ENCODE measurements at regions not wholly inside any gene's neighbourhood (a gene's known extent, or its start where the extent isn't known, plus 50 kb on each side); places are given as distances from the start of the nearest gene placed in this dataset.

GRCh38 chr16:80903616-80904015 is 99.2 kb upstream of the CDYL2 start:
- Histone ChIP-seq H3K4me2 (ENCODE audit: extremely low read depth, insufficient read depth, low read length) (no peak overlapping the region), H3K79me2 (ENCODE audit: control insufficient read depth, insufficient read depth, low read length) (no peaks in the 10 kb centered on the region), H3K27ac (ENCODE audit: insufficient read depth, low read length) (no peak overlapping the region), H3K4me3 (replicated peaks in 1 of 4; ENCODE audit: control extremely low read depth in 1 of 4, insufficient read depth in 1 of 4, low read depth in 3 of 4, low read length in 4 of 4) (no peak overlapping the region), H3K36me3 (ENCODE audit: control insufficient read depth, insufficient read depth, low read length) (no peaks in the 10 kb centered on the region), H4K20me1 (ENCODE audit: control insufficient read depth, extremely low read depth, insufficient read depth, low read length) (no peaks in the 10 kb centered on the region), H3K9me3 (ENCODE audit: control insufficient read depth, insufficient read depth, low read depth, low read length) (no peaks in the 10 kb centered on the region), H3K4me1 (ENCODE audit: control insufficient read depth, extremely low read depth, insufficient read depth, low read length) (peaks cover 9% of the 10 kb centered on the region), H3K27me3 (ENCODE audit: control insufficient read depth, insufficient read depth, low read length) (no peaks in the 10 kb centered on the region), H3K9ac (ENCODE audit: insufficient read depth, low read length) (no peak overlapping the region), H2AFZ (ENCODE audit: low read length) (no peak overlapping the region)
- TF ChIP-seq, protein P1, sequence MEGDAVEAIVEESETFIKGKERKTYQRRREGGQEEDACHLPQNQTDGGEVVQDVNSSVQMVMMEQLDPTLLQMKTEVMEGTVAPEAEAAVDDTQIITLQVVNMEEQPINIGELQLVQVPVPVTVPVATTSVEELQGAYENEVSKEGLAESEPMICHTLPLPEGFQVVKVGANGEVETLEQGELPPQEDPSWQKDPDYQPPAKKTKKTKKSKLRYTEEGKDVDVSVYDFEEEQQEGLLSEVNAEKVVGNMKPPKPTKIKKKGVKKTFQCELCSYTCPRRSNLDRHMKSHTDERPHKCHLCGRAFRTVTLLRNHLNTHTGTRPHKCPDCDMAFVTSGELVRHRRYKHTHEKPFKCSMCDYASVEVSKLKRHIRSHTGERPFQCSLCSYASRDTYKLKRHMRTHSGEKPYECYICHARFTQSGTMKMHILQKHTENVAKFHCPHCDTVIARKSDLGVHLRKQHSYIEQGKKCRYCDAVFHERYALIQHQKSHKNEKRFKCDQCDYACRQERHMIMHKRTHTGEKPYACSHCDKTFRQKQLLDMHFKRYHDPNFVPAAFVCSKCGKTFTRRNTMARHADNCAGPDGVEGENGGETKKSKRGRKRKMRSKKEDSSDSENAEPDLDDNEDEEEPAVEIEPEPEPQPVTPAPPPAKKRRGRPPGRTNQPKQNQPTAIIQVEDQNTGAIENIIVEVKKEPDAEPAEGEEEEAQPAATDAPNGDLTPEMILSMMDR (conservative IDR thresholded peaks at IDR 0.05 in 1 of 2, IDR thresholded peaks at IDR 0.05 in 1 of 2; ENCODE audit: low read depth in 1 of 2, low read length in 2 of 2): no peak
- TF ChIP-seq EZH2 (IDR thresholded peaks at IDR 0.05; ENCODE audit: low read length, missing control alignments): no peak
- no peak for DNase-seq (ENCODE audit: low read depth in 2 of 2)

DNA sequence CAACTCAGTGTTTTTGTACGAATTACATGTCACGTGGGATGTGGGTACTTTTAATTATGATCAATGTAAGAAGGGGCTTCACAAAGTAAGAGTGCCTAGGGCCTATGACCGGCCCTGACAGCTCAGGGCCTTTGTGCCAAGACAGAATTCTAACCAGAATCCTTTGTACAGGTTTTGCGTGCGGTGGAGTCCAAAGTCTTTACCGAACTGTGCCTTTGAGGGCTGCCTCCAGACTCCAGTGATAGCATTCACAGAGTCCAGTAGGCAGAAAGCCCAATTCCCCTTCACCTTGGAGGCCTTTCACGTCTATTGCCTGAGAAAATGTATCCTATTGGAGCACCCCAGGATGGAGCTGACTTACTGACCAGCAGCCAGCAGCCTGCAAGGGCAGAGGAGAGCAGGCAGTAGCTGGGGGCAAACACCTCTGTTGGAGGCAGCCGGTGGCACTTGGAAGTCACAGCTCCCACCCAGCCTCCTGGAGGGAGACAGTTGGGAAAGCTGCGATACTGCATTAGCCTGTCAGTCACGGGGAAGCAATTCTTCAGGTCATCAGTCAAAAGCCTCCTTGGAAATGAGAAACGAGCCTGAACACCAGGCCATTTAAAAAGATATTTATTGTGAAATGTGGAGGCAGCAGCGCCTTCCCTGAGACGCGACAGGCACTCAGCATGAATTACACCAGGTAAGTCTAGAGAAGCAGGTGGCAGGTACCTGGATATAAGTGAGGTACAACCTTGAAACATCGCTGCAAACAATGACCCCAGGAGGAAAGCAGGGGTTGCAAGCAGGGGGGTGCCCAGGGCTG is 98.1 kb upstream of the CDYL2 start:
- TF ChIP-seq, protein P1 (conservative IDR thresholded peaks at IDR 0.05 in 1 of 2, IDR thresholded peaks at IDR 0.05 in 1 of 2; ENCODE audit: low read depth in 1 of 2, low read length in 2 of 2): no peak
- TF ChIP-seq EZH2 (IDR thresholded peaks at IDR 0.05; ENCODE audit: low read length, missing control alignments): no peak
- Histone ChIP-seq H3K27ac (ENCODE audit: insufficient read depth, low read length) (no peak overlapping the region), H2AFZ (ENCODE audit: low read length) (no peak overlapping the region), H3K4me2 (ENCODE audit: extremely low read depth, insufficient read depth, low read length) (no peak overlapping the region), H3K4me3 (replicated peaks in 1 of 4; ENCODE audit: control extremely low read depth in 1 of 4, insufficient read depth in 1 of 4, low read depth in 3 of 4, low read length in 4 of 4) (no peak overlapping the region), H3K4me1 (ENCODE audit: control insufficient read depth, extremely low read depth, insufficient read depth, low read length) (peaks cover 9% of the 10 kb centered on the region), H3K9me3 (ENCODE audit: control insufficient read depth, insufficient read depth, low read depth, low read length) (no peaks in the 10 kb centered on the region), H3K36me3 (ENCODE audit: control insufficient read depth, insufficient read depth, low read length) (no peaks in the 10 kb centered on the region), H4K20me1 (ENCODE audit: control insufficient read depth, extremely low read depth, insufficient read depth, low read length) (no peaks in the 10 kb centered on the region), H3K79me2 (ENCODE audit: control insufficient read depth, insufficient read depth, low read length) (no peaks in the 10 kb centered on the region), H3K9ac (ENCODE audit: insufficient read depth, low read length) (no peak overlapping the region), H3K27me3 (ENCODE audit: control insufficient read depth, insufficient read depth, low read length) (no peaks in the 10 kb centered on the region)
- DNase-seq (ENCODE audit: low read depth in 2 of 2): no peak

DNA sequence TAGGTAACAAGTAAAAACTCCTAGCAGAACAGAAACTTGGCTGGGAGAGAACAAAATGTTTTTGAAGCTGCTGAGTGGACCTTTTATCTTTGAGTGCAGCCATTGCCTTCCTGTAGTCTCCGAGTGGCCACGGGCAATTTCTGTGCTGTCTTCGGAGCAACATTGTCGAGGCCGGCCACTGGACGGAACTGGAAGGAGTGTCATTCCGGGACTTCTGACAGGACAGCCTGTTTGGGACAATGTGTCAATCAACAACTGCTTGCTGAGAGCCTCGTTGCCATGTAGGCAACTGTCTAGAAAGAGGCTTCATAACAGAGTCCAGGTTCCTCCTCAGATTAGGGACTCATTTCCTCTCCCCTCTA is 96.2 kb upstream of the CDYL2 start:
- TF ChIP-seq, protein P1 (conservative IDR thresholded peaks at IDR 0.05 in 1 of 2, IDR thresholded peaks at IDR 0.05 in 1 of 2; ENCODE audit: low read depth in 1 of 2, low read length in 2 of 2): no peak
- TF ChIP-seq EZH2 (IDR thresholded peaks at IDR 0.05; ENCODE audit: low read length, missing control alignments): no peak
- no peaks in the 10 kb centered on the region for H4K20me1 ChIP-seq (ENCODE audit: control insufficient read depth, extremely low read depth, insufficient read depth, low read length)
- no peak overlapping the region for H3K9ac ChIP-seq (ENCODE audit: insufficient read depth, low read length)
- H3K79me2 ChIP-seq (ENCODE audit: control insufficient read depth, insufficient read depth, low read length): no peaks in the 10 kb centered on the region
- H3K27ac ChIP-seq (ENCODE audit: insufficient read depth, low read length): no peak overlapping the region
- no peaks in the 10 kb centered on the region for H3K9me3 ChIP-seq (ENCODE audit: control insufficient read depth, insufficient read depth, low read depth, low read length)
- H3K4me2 ChIP-seq (ENCODE audit: extremely low read depth, insufficient read depth, low read length): peak overlapping the region; percentile 28
- H3K4me3 ChIP-seq (replicated peaks in 1 of 4; ENCODE audit: control extremely low read depth in 1 of 4, insufficient read depth in 1 of 4, low read depth in 3 of 4, low read length in 4 of 4): no peak overlapping the region
- H3K36me3 ChIP-seq (ENCODE audit: control insufficient read depth, insufficient read depth, low read length): no peaks in the 10 kb centered on the region
- H3K27me3 ChIP-seq (ENCODE audit: control insufficient read depth, insufficient read depth, low read length): no peaks in the 10 kb centered on the region
- H3K4me1 ChIP-seq (ENCODE audit: control insufficient read depth, extremely low read depth, insufficient read depth, low read length): peaks cover 9% of the 10 kb centered on the region
- peak overlapping the region; percentile 56 for H2AFZ ChIP-seq (ENCODE audit: low read length)
- DNase-seq (ENCODE audit: low read depth in 2 of 2): no peak

Measured in fibroblast of lung (primary cell).